GM20000 (cell line): ENCODE measurements at regions not wholly inside any gene's neighbourhood (a gene's known extent, or its start where the extent isn't known, plus 50 kb on each side); places are given as distances from the start of the nearest gene placed in this dataset.

Experiments used
- DNase-seq: peaks from one replicate; pipeline ENCODE4 v3.0.0; 2012; ENCODE audit warnings: low spot score
- CTCF ChIP-seq: IDR thresholded peaks from 2 replicates; pipeline ENCODE4 v1.5.1; 2012; ENCODE audit warnings: mild to moderate bottlenecking, control low read depth; ENCODE audit errors: extremely low read depth, missing control alignments

GRCh38 chr7:25970911-25971310, 181.1 kb upstream of the NFE2L3 start:
- DNase-seq, result no peak
- TF ChIP-seq CTCF, result no peak

GRCh38 chr7:25976630-25977029, 175.4 kb upstream of the NFE2L3 start:
- DNase-seq, result no peak
- TF ChIP-seq CTCF, result no peak

- no peak for DNase-seq
- TF ChIP-seq CTCF, result no peak
These were observed 173.5 kb upstream of the NFE2L3 start for GRCh38 chr7:25978466-25978865.

- TF ChIP-seq CTCF, result no peak
- no peak for DNase-seq
These were observed 172.4 kb upstream of the NFE2L3 start for GRCh38 chr7:25979605-25980004.

- no peak for DNase-seq
These were observed 169.3 kb upstream of the NFE2L3 start for GRCh38 chr7:25982684-25983083.

GRCh38 chr7:25985196-25985595, 166.8 kb upstream of the NFE2L3 start:
- TF ChIP-seq CTCF, result no peak

More at GRCh38 chr7:25982684-25983083, 169.3 kb upstream of the NFE2L3 start:
- no peak for TF ChIP-seq CTCF

GRCh38 chr7:25988640-25989039, 163.4 kb upstream of the NFE2L3 start:
- TF ChIP-seq CTCF, result no peak
- no peak for DNase-seq

More at GRCh38 chr7:25985196-25985595, 166.8 kb upstream of the NFE2L3 start:
- DNase-seq, result no peak
